SK-N-SH treated with all-trans-retinoic acid at 6 μM for 48 hours (cell line): ENCODE measurements at regions not wholly inside any gene's neighbourhood (a gene's known extent, or its start where the extent isn't known, plus 50 kb on each side); places are given as distances from the start of the nearest gene placed in this dataset.

Experiments
- ATAC-seq: fragments of 200-7000 bp; cut with Tn5 transposase; 3 replicates; pipeline ENCODE4 v1.9.1; 2020; ENCODE audit warnings: mild to moderate bottlenecking, moderate library complexity
- ARNTL ChIP-seq: fragments of 450-650 bp; formaldehyde crosslinking; IDR thresholded peaks from 2 replicates; pipeline ENCODE4 v1.5.0; 2020; ENCODE audit warnings: low read depth, mild to moderate bottlenecking, moderate library complexity, borderline replicate concordance
- BACH2 ChIP-seq: fragments of 250-450 bp; sonication (Bioruptor Pico); IDR thresholded peaks from 2 replicates; pipeline ENCODE4 v1.9.0; 2021; ENCODE audit warnings: mild to moderate bottlenecking, borderline replicate concordance
- CSDC2 ChIP-seq: fragments of 250-450 bp; sonication (Bioruptor Pico); IDR thresholded peaks from 2 replicates; pipeline ENCODE4 v1.5.0; 2020; ENCODE audit warnings: mild to moderate bottlenecking, moderate library complexity
- ESRRG ChIP-seq: fragments of 250-450 bp; sonication (Bioruptor Pico); IDR thresholded peaks from 2 replicates; pipeline ENCODE4 v1.6.1; 2021; ENCODE audit warnings: mild to moderate bottlenecking
- GLIS3 ChIP-seq: fragments of 250-450 bp; sonication (Bioruptor Pico); IDR thresholded peaks from 2 replicates; pipeline ENCODE4 v1.5.0; 2020; ENCODE audit warnings: mild to moderate bottlenecking, moderate library complexity
- ISL1 ChIP-seq: fragments of 250-450 bp; sonication (Bioruptor Pico); IDR thresholded peaks from 2 replicates; pipeline ENCODE4 v2.1.2; 2022; ENCODE audit warnings: mild to moderate bottlenecking, moderate library complexity
- OSR1 ChIP-seq: fragments of 250-450 bp; sonication (Bioruptor Pico); IDR thresholded peaks from 2 replicates; pipeline ENCODE4 v1.8.0; 2022; ENCODE audit warnings: moderate library complexity, mild to moderate bottlenecking, inconsistent platforms
- RARB ChIP-seq: fragments of 250-450 bp; sonication (Bioruptor Pico); IDR thresholded peaks from 2 replicates; pipeline ENCODE4 v1.8.0; 2021; ENCODE audit warnings: mild to moderate bottlenecking, moderate library complexity
- SNAI2 ChIP-seq: fragments of 250-450 bp; sonication (Bioruptor Pico); IDR thresholded peaks from 2 replicates; pipeline ENCODE4 v1.5.0; 2020; ENCODE audit warnings: mild to moderate bottlenecking, moderate library complexity
- TCF4 ChIP-seq: fragments of 250-450 bp; sonication (Bioruptor Pico); IDR thresholded peaks from 2 replicates; pipeline ENCODE4 v1.8.0; 2021; ENCODE audit warnings: mild to moderate bottlenecking, moderate library complexity, borderline replicate concordance
- ZC3H10 ChIP-seq: fragments of 250-450 bp; sonication (Bioruptor Pico); IDR thresholded peaks from 2 replicates; pipeline ENCODE4 v1.5.1; 2021; ENCODE audit warnings: mild to moderate bottlenecking, moderate library complexity
- ZFP3 ChIP-seq: fragments of 250-450 bp; sonication (Bioruptor Pico); IDR thresholded peaks from 2 replicates; pipeline ENCODE4 v1.5.0; 2020; ENCODE audit warnings: mild to moderate bottlenecking, moderate library complexity
- ZFP30 ChIP-seq: fragments of 450-650 bp; formaldehyde crosslinking; IDR thresholded peaks from 2 replicates; pipeline ENCODE4 v1.5.0; 2022; ENCODE audit warnings: mild to moderate bottlenecking, moderate library complexity
- ZNF565 ChIP-seq: fragments of 450-650 bp; formaldehyde crosslinking; conservative IDR thresholded peaks from 2 replicates; pipeline ENCODE4 v1.5.0; 2020; ENCODE audit warnings: low read depth, mild to moderate bottlenecking, moderate library complexity
- ZNF70 ChIP-seq: fragments of 450-650 bp; formaldehyde crosslinking; IDR thresholded peaks from 2 replicates; pipeline ENCODE4 v1.5.0; 2020; ENCODE audit warnings: mild to moderate bottlenecking, moderate library complexity
- ZNF8 ChIP-seq: fragments of 450-650 bp; formaldehyde crosslinking; IDR thresholded peaks from 2 replicates; pipeline ENCODE4 v1.5.0; 2020; ENCODE audit warnings: mild to moderate bottlenecking, moderate library complexity
- TF ChIP-seq, protein P1 (sequence below): fragments of 250-450 bp; sonication (Bioruptor Pico); IDR thresholded peaks from 2 replicates; pipeline ENCODE4 v1.8.0; 2021; ENCODE audit warnings: low read depth, mild to moderate bottlenecking, moderate library complexity, borderline replicate concordance
- TF ChIP-seq, protein P2 (sequence below): fragments of 250-450 bp; sonication (Bioruptor Pico); IDR thresholded peaks from 2 replicates; pipeline ENCODE4 v1.5.0; 2020; ENCODE audit warnings: mild to moderate bottlenecking, moderate library complexity
- TF ChIP-seq, protein P3 (sequence below): fragments of 250-450 bp; sonication (Bioruptor Pico); IDR thresholded peaks from 2 replicates; pipeline ENCODE4 v1.5.1; 2021; ENCODE audit warnings: mild to moderate bottlenecking, moderate library complexity
- TF ChIP-seq, protein P4 (sequence below): fragments of 250-450 bp; sonication (Bioruptor Pico); IDR thresholded peaks from 2 replicates; pipeline ENCODE4 v1.5.1; 2020; ENCODE audit warnings: low read depth, mild to moderate bottlenecking, moderate library complexity
- TF ChIP-seq, protein P5 (sequence below): fragments of 250-450 bp; sonication (Bioruptor Pico); IDR thresholded peaks from 2 replicates; pipeline ENCODE4 v1.8.0; 2020; ENCODE audit warnings: mild to moderate bottlenecking, moderate library complexity, borderline replicate concordance

DNA sequence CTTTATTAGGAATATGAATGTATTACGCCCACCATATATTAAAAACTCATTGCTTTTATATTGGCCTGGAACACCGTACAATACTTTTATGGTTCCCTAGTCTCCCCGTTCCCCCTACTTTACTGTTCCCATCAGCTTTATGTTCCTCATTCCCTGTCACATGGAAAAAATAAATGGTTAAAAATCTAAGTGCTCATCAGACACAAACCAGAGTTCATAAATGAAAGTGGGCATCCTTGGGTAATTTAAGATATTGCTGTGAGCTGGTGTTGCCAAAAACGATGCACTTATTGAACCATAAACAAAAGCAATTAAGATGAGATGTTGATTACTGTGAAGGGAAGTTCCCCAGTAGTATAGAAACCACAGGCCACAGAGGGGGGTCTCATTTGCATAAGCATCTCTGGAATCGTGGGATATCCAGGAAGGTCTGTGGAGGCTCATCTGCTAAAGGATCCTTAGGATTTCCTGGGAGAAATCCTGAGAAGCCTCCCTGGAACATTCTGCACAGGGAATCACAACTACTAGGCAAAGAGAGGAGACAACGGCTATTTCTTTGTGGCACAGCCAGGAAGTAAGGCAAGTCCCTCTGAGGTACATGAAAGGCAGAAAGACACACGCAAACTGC, 591.4 kb upstream of the CDH11 start:
- TF ChIP-seq OSR1 (CRISPR knock-in tag) (no peak), ISL1 (CRISPR knock-in tag) (no peak), BACH2 (no peak)
- TF ChIP-seq, protein P1, sequence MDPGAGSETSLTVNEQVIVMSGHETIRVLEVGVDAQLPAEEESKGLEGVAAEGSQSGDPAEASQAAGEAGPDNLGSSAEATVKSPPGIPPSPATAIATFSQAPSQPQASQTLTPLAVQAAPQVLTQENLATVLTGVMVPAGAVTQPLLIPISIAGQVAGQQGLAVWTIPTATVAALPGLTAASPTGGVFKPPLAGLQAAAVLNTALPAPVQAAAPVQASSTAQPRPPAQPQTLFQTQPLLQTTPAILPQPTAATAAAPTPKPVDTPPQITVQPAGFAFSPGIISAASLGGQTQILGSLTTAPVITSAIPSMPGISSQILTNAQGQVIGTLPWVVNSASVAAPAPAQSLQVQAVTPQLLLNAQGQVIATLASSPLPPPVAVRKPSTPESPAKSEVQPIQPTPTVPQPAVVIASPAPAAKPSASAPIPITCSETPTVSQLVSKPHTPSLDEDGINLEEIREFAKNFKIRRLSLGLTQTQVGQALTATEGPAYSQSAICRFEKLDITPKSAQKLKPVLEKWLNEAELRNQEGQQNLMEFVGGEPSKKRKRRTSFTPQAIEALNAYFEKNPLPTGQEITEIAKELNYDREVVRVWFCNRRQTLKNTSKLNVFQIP = no peak
- no peak for ATAC-seq

DNA sequence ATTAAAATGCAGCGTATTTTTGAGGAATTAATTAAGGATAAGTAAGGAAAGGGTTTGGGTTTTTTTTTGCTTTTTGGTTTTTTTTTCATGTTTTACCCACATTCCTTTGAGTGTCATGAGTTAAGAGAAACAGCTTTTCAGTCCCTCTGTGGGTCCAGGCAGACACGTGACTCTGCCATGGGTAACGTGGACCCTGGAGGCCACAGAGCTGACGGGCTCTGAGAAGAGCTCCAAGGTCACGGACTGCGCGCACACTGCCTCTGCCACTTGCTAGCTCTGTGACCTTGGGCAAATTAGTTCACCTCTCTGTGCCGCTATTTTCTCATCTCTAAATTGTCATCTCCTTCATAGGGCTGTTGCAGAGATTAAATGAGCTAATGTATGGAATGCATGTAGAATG, 588.2 kb upstream of the CDH11 start:
- no peak for ATAC-seq

DNA sequence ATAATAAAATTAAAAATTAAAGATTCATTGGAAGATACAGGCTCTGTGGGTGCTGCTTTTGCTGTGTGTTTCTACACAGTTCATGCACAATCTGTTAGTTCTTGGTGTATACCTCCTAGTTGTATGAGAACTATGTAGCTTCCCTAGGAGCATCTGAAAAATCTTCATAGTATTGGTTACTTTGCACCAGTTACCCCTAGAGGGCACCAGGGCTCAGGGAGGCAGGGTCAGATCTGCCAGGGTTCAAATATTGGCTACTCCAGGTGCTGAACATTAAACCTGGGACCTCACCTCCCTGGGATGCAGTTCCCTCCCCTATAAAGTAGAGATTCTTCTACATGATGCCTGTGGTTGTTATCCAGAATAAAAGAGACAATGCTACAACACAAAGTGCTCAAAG, 583.0 kb upstream of the CDH11 start:
- no peak for ATAC-seq

More for the DNA sequence above, 588.2 kb upstream of the CDH11 start:
- TF ChIP-seq BACH2 = no peak
- TF ChIP-seq SNAI2 (CRISPR knock-in tag) = no peak
- no peak for TF ChIP-seq OSR1 (CRISPR knock-in tag)
- TF ChIP-seq, protein P2, sequence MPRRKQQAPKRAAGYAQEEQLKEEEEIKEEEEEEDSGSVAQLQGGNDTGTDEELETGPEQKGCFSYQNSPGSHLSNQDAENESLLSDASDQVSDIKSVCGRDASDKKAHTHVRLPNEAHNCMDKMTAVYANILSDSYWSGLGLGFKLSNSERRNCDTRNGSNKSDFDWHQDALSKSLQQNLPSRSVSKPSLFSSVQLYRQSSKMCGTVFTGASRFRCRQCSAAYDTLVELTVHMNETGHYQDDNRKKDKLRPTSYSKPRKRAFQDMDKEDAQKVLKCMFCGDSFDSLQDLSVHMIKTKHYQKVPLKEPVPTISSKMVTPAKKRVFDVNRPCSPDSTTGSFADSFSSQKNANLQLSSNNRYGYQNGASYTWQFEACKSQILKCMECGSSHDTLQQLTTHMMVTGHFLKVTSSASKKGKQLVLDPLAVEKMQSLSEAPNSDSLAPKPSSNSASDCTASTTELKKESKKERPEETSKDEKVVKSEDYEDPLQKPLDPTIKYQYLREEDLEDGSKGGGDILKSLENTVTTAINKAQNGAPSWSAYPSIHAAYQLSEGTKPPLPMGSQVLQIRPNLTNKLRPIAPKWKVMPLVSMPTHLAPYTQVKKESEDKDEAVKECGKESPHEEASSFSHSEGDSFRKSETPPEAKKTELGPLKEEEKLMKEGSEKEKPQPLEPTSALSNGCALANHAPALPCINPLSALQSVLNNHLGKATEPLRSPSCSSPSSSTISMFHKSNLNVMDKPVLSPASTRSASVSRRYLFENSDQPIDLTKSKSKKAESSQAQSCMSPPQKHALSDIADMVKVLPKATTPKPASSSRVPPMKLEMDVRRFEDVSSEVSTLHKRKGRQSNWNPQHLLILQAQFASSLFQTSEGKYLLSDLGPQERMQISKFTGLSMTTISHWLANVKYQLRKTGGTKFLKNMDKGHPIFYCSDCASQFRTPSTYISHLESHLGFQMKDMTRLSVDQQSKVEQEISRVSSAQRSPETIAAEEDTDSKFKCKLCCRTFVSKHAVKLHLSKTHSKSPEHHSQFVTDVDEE (CRISPR knock-in tag) = no peak
- TF ChIP-seq ZNF8 = no peak
- TF ChIP-seq ESRRG = no peak
- no peak for TF ChIP-seq ZFP30 (CRISPR knock-in tag)
- no peak for TF ChIP-seq RARB (CRISPR knock-in tag)
- no peak for TF ChIP-seq CSDC2
- no peak for TF ChIP-seq TCF4 (CRISPR knock-in tag)
- TF ChIP-seq ARNTL (CRISPR knock-in tag) = no peak
- no peak for TF ChIP-seq ISL1 (CRISPR knock-in tag)
- TF ChIP-seq, protein P3, sequence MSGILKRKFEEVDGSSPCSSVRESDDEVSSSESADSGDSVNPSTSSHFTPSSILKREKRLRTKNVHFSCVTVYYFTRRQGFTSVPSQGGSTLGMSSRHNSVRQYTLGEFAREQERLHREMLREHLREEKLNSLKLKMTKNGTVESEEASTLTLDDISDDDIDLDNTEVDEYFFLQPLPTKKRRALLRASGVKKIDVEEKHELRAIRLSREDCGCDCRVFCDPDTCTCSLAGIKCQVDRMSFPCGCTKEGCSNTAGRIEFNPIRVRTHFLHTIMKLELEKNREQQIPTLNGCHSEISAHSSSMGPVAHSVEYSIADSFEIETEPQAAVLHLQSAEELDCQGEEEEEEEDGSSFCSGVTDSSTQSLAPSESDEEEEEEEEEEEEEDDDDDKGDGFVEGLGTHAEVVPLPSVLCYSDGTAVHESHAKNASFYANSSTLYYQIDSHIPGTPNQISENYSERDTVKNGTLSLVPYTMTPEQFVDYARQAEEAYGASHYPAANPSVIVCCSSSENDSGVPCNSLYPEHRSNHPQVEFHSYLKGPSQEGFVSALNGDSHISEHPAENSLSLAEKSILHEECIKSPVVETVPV = no peak
- TF ChIP-seq ZFP3 (CRISPR knock-in tag) = no peak
- no peak for TF ChIP-seq ZC3H10 (CRISPR knock-in tag)
- TF ChIP-seq, protein P4, sequence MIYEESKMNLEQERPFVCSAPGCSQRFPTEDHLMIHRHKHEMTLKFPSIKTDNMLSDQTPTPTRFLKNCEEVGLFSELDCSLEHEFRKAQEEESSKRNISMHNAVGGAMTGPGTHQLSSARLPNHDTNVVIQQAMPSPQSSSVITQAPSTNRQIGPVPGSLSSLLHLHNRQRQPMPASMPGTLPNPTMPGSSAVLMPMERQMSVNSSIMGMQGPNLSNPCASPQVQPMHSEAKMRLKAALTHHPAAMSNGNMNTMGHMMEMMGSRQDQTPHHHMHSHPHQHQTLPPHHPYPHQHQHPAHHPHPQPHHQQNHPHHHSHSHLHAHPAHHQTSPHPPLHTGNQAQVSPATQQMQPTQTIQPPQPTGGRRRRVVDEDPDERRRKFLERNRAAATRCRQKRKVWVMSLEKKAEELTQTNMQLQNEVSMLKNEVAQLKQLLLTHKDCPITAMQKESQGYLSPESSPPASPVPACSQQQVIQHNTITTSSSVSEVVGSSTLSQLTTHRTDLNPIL (CRISPR knock-in tag) = no peak
- TF ChIP-seq GLIS3 = no peak
- TF ChIP-seq, protein P5, sequence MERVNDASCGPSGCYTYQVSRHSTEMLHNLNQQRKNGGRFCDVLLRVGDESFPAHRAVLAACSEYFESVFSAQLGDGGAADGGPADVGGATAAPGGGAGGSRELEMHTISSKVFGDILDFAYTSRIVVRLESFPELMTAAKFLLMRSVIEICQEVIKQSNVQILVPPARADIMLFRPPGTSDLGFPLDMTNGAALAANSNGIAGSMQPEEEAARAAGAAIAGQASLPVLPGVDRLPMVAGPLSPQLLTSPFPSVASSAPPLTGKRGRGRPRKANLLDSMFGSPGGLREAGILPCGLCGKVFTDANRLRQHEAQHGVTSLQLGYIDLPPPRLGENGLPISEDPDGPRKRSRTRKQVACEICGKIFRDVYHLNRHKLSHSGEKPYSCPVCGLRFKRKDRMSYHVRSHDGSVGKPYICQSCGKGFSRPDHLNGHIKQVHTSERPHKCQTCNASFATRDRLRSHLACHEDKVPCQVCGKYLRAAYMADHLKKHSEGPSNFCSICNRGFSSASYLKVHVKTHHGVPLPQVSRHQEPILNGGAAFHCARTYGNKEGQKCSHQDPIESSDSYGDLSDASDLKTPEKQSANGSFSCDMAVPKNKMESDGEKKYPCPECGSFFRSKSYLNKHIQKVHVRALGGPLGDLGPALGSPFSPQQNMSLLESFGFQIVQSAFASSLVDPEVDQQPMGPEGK (CRISPR knock-in tag) = no peak
- TF ChIP-seq ZNF565 = no peak

More for the DNA sequence above, 583.0 kb upstream of the CDH11 start:
- TF ChIP-seq ARNTL (CRISPR knock-in tag) (no peak), CSDC2 (no peak), ZFP3 (CRISPR knock-in tag) (no peak), ZC3H10 (CRISPR knock-in tag) (no peak), ISL1 (CRISPR knock-in tag) (no peak), ZNF70 (CRISPR knock-in tag) (no peak), ZFP30 (CRISPR knock-in tag) (no peak), ZNF8 (no peak), GLIS3 (no peak), ZNF565 (no peak)
- TF ChIP-seq, protein P1 = no peak
